DMS 273 (cell line): ENCODE measurements at regions not wholly inside any gene's neighbourhood (a gene's known extent, or its start where the extent isn't known, plus 50 kb on each side); places are given as distances from the start of the nearest gene placed in this dataset.
"Not testable (repeated sequence)": the region's sequence is repeated elsewhere in the genome, so short reads cannot be mapped to it uniquely, and the experiment has no call there.

Experiments used
- DNase-seq: peaks from one replicate; lab custom pipeline; 2025; ENCODE audit not compliant: unreplicated experiment; lab: John Stamatoyannopoulos, UW

DNA sequence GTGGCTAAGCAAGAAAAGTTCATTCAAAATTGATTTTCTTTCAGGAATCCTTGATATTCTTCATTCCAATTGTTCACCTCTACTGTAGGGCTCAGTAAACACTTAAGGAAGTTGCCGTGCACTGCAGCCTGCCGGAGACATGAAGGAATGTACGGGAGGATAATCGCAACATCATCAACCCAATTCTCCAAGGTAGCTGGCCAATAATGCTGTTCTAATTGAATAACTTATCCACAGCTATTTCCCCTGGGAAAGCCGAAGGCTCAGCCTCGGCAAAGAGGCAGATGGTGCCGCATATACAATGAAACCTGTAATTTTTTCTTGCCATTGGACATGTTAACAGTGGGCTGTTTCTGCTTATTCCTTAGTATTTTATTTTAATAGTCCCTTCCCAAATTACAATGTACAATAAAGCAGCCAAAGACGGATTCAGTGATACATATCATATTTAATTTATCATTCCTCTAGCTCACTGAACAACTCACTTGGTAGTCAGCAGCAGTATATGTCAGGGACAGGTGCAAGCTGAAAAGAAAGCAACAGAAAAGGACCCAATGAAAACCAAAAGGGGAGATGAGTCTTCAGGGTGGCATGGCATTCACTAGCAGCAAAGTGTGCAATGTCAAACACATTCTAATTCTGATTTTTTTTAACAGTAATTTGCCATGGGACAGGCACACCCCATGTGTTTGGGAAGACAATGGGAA, 420.5 kb upstream of the KLF12 start:
- DNase-seq = peak; percentile 84

DNA sequence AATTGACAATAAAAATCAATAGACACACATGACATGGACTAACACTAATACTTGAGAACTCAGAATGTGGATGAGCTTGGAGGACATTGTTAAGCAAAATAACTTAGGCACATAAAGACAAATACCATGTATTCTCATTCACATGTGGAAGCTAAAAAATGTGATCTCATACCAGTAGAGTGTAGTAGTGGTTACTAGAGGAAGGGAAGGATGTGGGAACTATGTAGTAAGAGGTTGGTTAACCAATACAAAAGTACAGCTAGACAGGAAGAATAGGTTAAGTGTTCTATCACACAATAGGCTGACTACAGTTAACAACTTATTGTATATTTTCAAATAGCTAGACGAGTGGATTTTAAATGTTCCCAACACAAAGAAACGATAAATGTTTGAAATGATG, 415.8 kb upstream of the KLF12 start:
- no peak for DNase-seq

DNA sequence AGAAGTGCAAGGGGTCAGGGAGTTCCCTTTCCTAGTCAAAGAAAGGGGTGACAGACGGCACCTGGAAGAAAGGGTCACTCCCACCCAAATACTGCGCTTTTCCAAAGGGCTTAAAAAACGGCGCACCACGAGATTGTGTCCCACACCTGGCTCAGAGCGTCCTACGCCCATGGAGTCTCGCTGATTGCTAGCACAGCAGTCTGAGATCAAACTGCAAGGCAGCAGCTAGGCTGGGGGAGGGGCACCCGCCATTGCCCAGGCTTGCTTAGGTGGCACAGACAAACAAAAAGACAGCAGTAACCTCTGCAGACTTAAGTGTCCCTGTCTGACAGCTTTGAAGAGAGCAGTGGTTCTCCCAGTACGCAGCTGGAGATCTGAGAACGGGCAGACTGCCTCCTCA, 402.4 kb upstream of the KLF12 start:
- DNase-seq = not testable (repeated sequence)

DNA sequence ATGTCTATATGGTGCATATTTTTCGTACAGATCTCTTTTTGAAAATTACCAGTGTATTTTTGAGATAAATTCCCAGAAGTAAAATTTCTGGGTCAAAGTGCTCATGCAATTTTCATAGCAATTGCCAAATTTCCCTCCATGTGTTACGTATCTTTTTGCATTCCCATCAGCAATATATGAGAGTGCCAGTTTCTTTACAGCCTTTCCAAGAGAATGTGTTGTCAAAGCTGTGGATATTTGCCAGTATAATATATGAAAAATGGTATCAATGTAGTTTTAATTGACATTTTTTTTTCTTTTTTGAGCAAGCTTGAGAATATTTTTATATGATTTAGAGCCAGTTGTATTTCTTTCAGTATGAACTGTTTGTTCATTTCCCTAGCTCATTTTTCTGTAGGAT, 399.0 kb upstream of the KLF12 start:
- no peak for DNase-seq

DNA sequence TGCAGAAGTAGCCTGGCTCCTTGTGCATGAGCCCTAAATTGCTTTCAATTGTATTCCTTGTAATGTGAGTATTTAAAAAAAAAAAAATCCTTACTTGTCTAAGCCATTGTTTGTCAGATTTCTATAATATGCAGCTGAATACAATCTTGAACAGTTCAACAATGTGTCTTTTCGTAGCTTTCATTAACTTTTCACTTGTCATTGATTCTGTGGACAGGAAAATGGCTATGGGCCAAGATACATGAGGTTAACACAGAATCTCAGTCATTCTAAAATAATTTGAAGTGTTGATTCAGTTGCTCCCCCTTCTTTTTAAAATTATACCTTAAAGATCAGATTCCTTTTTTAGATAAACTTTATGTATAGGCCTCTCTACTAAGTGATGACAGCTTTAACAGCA, 395.8 kb upstream of the KLF12 start:
- DNase-seq = no peak

DNA sequence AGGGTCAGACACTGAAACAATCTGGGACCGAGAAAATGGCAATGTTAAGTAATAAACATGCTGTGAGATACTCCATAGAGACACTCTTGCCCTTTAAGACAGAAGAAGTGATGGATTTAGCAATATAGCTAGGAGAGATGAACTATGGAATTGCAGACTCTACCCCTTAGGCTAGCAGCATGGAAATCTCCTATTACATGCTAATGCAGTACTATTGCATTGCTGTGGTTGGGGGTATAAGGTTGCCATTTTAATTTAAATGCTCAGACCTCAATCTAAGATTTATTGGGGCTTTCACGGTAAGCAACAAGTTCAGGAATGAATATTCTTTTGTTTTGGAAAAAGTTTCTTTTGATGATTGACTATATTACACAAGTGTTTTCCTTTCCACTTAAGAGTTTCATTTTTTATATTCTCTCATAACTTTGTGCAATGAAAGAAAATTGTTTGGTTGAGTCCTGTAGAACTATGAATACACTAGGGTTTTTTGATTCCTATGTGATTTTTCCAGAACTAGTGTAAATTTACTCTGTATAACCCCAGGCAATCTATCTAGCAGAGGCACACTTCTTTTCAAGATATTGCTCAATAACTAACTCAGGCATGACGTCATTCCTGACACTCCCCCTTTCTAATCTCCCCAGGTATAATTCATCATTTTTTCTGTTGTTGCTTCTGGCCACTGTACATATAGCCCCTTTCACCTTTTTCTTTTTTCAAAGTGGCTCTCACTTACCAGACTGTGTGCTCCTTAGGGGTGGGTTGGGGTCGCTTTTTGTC, 394.7 kb upstream of the KLF12 start:
- DNase-seq = no peak

DNA sequence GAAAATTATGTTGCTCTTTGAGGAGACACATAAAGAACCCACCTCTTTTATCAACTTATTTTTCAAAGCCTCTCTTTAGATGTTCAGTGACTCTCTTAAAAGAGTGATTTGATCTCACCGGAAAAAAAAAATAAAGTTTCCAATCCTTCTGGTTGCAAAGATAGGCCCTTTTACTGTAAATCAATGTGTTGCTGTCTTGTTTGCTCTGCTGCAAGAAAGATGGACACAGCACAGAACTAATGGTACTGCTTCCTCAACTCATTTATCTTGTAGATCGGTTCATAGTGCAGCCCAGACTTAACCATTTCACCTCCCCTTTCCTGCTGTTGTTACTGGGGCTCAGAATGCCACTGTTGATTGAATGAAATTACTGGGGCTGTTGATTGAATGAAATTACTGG, 388.9 kb upstream of the KLF12 start:
- no peak for DNase-seq

DNA sequence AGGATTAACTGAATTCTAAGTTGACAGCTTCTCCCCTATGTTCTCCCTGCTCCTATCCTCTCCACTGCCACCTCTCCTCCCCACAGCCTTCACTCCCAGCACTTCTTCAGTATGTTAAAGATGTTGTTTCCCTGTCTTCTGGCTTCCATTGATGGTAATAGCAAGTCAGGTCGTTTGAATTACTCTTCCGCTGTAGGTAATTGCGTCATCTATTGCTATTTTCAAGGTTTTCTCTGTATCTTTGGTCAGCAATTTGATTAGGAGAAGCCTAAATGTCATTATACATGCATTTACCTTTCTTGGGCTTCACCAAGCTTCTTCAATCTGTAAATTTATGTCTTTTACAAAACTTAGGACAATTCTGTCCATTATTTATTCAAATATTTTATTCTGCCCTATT, 377.3 kb upstream of the KLF12 start:
- DNase-seq = no peak

DNA sequence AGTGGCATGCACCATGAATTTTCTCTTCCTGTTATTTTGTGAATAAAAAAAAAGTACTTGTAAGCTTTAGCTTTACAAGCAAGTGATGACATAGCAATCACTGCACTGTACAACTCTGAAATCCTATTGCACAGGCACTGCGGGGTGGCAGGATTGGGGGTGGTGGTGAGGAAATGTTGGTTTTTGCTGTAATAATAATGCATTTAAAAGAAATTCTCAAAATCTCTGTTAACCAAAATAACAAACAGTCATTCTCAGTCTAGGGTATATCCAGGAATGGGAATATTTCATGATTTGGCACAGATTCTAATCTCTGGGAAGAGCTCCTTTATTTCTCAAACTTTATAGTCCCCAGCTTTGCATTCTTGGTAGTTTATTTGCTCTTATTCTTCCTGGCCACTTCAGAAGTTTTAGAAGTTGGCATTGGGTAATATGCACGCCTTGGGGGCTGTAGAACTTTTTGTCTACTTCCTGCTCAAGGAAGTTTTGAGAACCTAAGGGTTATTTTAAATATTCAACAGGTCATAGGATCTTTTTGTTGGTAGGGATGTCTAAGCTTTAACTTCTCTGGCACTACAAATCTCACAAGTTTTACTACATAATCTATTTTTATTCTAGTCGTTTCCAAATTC, 353.0 kb upstream of the KLF12 start:
- no peak for DNase-seq

DNA sequence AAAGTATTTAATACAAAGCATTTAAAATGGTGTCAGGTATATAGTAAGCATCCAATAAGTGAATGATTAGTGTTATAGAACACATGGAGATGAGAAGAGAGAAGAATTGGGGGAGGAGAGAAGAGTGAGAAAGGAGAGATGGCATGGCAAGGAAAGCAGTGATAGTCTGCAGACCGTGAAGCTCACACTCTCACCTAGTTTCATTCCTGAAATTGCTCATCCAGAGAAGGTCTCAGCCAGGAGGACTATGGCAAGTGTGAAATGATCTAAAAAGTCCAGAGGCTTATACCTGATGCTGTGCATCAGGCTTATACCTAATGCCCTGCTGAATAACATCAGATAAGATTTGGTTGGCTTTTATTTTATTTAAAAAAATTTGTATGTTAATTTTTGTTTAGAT, 351.6 kb upstream of the KLF12 start:
- no peak for DNase-seq

DNA sequence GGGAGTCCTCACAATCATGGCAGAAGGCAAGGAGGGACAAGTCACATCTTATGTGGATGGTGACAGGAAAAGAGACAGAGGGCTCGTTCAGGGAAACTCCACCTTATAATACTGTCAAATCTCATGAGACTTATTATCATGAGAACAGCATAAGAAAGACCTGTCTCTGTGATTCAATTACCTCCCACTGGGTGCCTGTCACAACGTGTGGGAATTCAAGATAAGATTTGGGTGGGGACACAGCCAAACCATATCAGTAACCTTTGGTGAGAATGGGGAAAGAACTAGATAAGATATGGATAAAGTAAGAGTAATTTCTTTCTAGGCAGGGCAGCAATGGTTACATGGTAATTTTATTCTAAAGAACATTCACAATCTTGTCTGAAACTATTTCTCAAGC, 344.9 kb upstream of the KLF12 start:
- no peak for DNase-seq

DNA sequence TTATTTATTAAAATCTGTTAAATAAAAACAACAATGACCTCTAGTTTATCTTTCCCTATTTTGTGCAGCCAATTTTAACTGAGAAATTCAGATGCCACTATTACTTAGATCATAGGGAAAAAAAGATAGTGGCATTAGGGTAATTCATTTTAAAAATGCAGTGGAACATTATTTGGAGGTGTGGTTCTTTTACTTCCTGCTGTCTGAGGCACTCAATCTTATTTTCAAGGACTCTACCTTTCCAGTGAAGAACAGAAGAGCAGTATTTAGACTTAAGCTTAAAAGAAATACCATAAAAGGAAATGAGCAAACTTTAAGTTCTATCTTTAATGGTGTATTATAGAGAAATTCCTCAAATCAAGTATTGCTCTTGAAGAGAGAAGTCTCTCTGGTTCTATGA, 342.6 kb upstream of the KLF12 start:
- DNase-seq = no peak

DNA sequence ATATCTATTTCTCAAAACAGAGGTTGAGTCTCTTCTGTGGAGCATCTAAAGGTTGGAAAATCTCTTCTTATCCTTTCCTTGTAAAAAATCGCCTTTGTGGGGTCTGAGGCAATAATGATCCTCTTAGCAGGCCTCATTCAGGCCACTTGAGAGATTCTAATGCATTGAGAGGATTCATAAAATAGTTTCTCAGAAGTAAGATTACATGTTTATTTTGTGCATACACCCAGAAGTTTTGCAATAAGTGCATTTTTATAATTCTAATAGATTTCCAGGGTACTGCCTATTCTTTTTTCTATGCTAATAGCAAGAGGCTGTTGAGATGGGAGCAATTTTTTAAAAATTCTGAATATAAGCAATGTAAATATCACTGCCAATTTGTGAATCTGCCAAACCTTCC, 342.2 kb upstream of the KLF12 start:
- no peak for DNase-seq

DNA sequence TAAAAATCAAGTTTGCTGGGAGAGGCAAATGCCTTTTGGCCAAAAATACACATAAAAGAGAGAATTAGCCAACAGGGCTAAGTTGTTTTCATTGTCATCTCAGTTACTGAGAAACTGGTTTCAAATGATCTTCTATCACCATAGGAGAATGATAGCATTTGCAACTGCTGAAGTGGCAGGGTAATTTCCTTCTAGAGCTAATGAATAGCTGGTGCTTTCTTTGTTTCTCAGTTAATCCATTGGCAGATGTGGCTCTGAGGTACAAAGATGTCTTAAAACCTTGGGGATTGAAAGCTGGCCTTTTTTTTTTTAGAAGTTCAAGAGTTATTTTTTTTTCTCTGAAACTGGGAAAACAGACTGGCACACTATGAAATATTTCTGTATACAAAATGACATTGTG, 332.7 kb upstream of the KLF12 start:
- no peak for DNase-seq

DNA sequence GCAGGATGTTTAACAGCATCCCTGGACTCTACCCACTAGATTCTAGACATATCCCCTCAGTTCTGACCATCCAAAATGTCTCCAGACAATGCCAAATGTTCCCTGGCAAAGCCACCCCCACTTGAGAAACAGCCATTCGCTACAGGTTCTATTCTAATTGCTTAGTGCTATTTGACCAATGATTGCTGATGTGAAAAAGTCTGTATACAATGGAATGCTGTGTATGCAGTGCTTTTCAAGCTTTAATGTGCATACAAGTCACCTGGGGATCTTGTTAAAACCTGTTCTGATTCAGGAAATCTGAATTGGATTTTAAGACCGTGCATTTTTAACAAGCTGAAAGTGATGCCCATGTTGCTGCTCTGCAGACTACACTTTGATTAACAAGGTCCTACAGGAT, 331.8 kb upstream of the KLF12 start:
- no peak for DNase-seq

DNA sequence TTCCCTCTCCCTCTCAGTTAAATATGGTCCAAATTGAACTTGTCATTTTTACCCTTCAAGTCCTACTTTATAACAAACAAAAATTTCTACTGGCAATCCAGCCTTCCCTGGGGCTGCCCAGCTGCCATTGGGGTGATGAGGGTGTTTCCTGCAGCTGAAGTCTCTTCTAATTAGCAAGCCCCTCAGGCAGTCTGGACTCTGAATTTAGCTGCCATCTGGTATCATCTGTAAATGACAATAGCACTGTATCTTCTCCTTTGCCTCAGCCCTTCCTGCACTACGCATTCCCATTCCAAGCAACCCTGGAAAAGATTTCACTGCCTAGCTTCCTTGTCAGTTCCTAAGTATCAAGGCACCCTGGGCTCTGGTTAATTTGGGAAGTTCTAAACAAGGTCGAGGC, 331.1 kb upstream of the KLF12 start:
- DNase-seq = peak; percentile 15

DNA sequence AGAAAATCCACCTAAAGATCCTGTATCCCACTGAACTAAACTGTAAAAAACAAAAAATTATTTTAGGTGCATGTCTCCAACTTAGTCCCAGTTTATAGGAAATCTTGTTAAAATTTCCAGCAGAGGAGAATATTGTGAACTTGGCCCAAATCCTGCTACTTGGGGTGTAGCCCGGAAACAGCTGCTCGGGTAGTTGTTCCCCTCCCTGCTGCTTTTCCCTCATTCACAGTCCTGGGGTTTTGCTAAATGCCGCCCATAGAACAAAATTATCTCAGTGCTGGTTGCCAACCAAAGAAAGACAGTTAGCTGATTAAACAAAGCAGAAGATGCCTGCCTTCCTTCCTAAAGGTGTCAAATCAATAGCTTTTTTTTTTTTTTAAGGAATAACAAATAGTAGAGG, 330.5 kb upstream of the KLF12 start:
- no peak for DNase-seq

DNA sequence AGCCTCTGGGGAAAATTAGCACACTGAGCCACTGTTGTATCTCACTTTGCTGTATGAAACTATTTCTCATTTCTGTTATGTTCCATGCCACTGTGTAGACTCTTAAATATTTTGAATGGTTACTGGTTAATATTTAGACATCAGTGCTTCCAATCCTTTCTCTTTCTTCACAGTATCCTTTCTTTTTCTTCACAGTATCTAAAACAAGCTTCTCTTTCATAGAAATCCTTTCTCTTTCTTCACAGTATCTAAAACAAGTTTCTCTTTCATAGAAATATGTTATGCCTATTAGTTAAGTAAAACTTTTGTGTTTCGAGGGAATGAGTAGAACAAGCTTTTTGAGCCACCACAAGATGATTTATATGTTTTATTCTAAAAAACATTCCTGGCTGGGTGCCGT, 326.8 kb upstream of the KLF12 start:
- DNase-seq = no peak

DNA sequence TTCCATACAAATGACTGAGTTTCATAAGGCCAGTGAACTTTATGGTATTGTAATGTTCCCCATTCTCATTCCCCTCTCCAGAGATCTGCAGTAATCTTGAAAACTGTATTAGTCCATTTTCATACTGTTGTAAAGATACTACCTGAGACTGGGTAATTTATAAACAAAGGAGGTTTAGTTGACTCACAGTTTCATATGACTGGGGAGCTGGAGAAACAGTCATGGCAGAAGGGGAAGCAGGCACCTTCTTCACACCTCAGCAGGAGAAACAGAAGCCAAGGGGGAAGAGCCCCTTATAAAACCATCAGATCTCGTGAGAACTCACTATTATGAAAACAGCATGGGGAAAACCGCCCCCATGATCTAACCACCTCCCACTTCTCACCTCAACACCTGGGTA, 318.7 kb upstream of the KLF12 start:
- no peak for DNase-seq

DNA sequence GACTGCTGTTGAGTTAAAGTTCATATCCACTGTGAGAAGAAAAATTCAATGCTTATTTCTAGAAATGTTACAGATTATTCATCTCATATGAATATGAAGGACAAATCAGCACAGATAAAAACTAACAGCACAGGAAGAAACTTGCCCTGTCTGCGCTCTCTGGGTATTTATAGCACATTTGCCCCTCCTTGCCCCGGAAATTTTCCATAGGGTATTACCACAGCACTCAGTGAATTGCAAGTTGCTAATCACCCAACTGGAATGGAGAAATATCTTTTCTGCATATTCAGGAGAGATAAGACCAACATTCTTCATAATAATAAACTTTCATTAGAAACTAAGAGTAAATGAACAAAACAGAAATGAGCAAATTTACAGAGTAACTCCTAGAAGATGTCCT, 318.0 kb upstream of the KLF12 start:
- no peak for DNase-seq

DNA sequence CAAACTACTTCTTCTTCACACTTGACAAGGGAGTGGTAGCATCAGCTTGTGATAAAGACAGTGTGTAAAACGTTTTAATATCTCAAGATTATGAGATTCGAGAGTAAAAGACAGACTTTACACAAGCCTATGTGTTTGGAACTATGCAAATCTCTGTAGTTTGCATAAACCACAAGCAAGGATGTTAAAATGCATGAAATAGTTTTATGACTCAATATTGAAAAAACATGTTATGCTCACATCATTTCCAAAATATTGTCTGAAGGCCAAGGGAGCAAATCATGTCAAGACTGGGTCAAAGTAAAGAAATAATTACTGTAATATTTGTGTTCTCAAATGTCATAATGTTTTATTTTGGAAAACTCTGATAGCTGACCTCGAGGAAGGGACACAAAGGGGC, 316.8 kb upstream of the KLF12 start:
- no peak for DNase-seq

DNA sequence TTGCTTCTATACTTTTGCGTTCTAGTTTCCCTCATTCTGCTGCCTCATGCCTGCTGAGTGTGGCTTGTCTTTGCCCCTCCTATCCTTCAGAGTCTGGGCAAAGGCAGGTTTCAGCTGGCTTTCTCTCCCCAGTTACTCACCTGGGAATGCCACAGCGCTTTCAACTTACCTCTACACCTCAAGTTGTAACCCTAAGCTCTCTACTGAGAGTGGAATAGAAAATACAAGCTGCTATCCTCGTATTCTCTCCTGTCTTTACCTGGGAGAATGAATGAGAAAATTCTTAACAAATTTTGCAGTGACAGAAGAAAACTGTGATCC, 316.3 kb upstream of the KLF12 start:
- no peak for DNase-seq
